SK-N-DZ (cell line): ENCODE measurements at regions not wholly inside any gene's neighbourhood (a gene's known extent, or its start where the extent isn't known, plus 50 kb on each side); places are given as distances from the start of the nearest gene placed in this dataset.
"Not testable (repeated sequence)": the region's sequence is repeated elsewhere in the genome, so short reads cannot be mapped to it uniquely, and the experiment has no call there.

ENCODE experiments used
- DNase-seq: peaks from one replicate; pipeline ENCODE4 v3.0.0-alpha.2; 2015; ENCODE audit warnings: low spot score
- small RNA-seq, 2 experiments: library from RNA; depleted of rRNA; stranded (forward); fragments of <200 nt; gene quantifications; one replicate each; pipeline ENCODE3, GENCODE V24; 2014

DNA sequence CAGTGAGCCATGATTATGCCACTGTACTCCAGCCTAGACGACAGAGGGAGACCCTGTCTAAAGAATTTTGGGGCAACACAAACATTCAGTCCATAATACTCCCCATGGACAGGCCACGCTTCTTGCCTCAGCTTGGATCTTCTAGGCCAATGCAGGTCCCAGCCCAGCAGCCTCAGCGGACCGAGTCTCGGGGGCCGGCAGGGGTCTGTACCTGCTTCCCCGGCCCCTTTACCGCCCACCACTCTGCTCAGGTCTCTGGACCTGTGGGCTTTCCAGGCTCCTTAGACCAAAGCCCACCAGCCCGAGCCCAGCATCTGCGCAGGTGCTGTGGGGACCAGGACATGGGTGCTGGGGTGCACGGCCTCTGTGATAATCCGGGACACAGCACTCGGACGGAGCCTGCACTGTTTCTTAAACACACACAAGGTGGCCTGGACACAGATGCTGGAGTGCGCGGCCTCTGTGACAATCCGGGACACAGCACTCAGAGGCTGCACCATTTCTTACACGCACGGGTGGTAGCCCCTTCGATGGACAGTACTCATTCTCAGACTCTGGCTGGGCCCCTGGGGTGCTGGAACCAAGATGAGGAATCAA is 62.1 kb upstream of the GPC1 start:
- no peak for DNase-seq

DNA sequence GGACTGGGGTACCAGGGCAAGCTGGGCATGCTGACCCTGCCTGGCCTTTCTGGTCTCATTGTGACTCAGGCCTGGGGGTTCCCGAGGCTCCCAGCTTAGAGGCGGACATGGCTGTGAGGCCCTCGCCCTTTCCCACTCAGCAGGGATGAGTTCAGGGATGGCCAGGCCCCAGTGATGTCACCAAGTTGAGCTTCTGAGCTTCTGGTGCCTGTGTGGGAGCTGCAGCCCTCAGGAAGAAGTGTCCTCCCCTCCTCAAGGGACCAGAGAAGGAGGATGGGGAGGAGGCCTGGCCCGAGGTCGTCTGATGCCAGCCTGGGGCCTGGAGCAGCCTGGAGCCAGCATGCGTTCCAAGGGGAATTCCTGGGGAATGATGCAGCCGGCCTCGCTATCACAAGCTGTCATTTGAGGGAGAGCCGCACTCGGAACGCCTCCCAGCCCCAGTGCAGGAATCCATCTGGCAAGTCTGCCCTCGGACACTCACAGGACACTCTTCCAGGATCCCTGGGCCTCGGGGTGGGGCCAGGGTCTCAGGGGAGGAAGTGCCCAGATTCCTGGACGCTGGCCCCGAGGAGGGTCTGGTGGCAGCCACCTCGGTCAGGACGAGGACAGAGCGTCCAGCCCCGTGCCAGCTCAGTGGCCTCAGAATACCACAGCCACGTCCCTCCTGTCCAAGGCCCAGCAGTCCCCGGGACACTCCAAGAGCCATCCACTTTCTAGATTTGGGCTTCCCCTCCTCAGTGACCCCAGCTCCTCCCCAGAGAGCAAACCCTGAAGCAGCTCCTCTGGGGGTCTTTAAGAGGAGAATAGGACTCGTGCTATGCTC is 61.2 kb upstream of the GPC1 start:
- no peak for DNase-seq

DNA sequence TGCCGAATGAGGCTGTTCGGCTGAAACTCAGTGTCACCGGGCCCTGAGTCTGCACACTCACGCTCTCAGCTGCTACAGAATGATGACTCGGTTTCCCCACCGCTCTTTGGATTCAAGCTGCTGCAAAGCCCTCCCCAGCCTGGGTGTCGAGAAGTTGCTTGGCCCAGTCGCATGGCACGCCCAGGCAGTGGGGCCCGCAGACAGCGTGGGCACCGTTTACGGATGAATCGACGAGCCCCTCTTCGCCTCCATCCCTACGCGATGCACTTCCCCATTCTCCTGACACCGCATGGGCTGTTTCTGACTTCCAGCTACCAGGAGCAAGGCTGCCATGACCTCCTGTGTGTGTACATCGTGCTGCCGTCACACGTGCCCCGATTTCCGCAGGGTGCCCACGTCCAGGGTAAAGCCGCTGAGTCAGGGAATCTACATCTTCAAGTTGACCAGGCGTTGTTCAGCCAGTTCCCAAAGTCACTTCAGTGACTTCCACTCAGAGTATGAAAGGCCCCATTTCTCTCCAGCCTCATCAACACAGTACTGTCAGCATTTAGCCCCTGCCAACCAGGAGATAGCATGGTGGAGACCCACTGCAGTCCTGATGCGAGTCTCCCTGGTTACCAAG is 60.3 kb upstream of the GPC1 start:
- no peak for DNase-seq

GRCh38 chr2:240376739-240377138 is 58.7 kb upstream of the GPC1 start:
- DNase-seq = no peak

DNA sequence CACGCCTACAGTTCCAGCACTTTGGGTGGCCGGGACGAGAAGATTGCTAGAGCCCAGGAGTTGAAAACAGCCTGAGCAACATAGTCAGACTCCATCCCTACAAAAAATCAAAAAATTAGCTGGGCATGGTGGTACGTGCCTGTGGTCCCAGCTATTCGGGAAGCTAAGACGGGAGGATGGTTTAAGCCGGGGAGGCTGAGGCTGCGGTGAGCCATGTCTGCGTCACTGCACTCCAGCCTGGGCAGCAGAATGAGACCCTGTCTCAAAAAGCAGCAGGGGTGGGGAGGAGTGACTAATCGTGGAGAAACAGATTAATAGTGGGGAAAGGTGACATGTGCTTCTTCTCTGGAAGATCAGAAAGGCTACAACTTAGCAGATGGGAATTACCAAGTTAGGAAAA is 58.1 kb upstream of the GPC1 start:
- DNase-seq = no peak

- DNase-seq = no peak
Observed at GRCh38 chr2:240379089-240379636, 56.3 kb upstream of the GPC1 start.

DNA sequence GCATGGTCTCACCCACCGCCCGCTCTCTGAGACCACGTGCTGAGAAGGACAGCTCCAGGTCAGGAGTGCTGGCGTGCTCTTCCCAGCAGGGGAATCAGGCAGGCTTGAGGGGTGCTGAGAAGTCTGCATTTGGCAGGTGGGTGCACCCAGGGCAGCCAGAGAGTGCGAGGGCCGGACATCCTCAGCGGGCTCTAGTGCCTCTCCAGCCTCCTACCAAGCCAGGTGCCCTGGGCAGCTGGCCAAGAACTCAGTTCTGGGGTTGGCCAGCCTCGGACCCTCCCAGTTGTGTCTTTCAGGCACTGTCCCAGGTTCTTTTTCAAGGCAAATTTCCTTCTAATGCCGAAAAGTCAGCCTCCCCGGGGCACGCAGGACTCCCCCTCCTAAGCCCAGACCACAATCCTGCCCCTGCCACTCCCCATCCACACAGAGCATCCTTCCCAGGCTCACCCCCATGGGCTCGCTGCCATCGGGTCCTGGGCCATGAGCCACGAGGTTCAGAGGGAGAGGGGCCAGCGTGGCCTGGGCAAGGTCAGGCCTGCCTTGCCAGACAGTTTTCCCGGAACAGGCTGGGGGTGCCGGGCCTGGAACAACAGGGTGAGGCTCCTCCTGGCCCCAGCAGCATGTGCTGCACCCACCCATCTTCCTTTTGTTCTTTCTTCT is 52.2 kb upstream of the GPC1 start:
- no peak for DNase-seq

- DNase-seq = no peak
Observed at GRCh38 chr2:240383871-240384700, 51.4 kb upstream of the GPC1 start.

- no peak for DNase-seq
Observed at GRCh38 chr2:240384711-240385450, 50.6 kb upstream of the GPC1 start.

- not testable (repeated sequence) for DNase-seq
Observed at GRCh38 chr2:240385451-240386161, 49.9 kb upstream of the GPC1 start.

Small RNAs in the stretch of these regions (small RNA-seq; reads per million reads assigned to genes)
- gene RF00012 = 0.10 to 0.84 reads per million in 2 experiments
